ENCODE measurements at regions not wholly inside any gene's neighbourhood (a gene's known extent, or its start where the extent isn't known, plus 50 kb on each side); places are given as distances from the start of the nearest gene placed in this dataset.
"Not testable (repeated sequence)": the region's sequence is repeated elsewhere in the genome, so short reads cannot be mapped to it uniquely, and the experiment has no call there.

DNA sequence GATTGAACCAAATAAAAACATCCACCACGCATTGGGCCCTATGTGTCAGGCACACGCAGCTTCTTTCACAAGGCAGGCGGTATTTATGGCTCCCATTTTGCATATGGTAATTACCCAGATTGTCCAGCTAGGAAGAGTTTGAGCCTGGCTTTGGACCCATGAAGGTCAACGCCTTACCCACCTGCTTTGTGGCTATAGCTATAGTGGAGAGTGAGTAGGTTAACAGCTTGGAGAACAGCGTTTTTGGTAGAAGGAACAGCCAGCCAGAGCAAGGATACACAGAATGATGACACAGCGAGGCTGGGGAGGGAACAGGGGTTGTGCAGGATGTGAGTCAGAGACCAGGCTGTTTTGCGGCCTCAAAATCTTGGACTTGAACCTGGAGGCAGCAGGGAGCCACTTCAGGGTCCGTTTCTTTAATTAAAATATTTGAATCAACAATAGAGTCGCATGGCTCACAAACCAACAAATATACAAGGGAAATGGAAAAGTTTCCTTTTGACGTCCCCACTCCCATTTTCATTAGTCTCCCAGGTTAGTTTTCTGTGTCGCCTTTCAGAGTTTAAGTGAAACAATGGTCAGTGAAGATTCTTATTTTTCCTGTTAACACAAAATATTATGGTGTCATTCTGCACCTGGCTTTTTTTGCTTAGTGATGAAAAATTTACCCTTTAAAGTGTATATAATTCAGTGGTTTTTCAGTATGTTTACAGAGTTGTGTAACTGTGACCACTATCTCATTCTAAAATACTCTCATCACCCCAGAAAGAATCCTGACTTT lies 118.2 kb upstream of the STX18 start:
- Histone ChIP-seq H3K4me3 (ENCODE audit: low read depth, low read length) (no peak overlapping the region), H3K9ac (ENCODE audit: low read depth, low read length) (no peak overlapping the region)

GRCh38 chr4:4658052-4658451 lies 116.2 kb upstream of the STX18 start:
- no peaks in the 10 kb centered on the region for H3K36me3 ChIP-seq (ENCODE audit: control insufficient read depth, insufficient read depth, low read length)
- no peak overlapping the region for H3K9ac ChIP-seq (ENCODE audit: low read depth, low read length)
- H3K27me3 ChIP-seq (ENCODE audit: control insufficient read depth, insufficient read depth, low read length): no peaks in the 10 kb centered on the region
- no peaks in the 10 kb centered on the region for H3K9me3 ChIP-seq (ENCODE audit: control insufficient read depth, insufficient read depth, low read length)
- no peak overlapping the region for H3K4me3 ChIP-seq (ENCODE audit: low read depth, low read length)
- no peaks in the 10 kb centered on the region for H3K4me1 ChIP-seq (ENCODE audit: control insufficient read depth, insufficient read depth, low read length)

More for the DNA sequence above, 118.2 kb upstream of the STX18 start:
- no peaks in the 10 kb centered on the region for H3K4me1 ChIP-seq (ENCODE audit: control insufficient read depth, insufficient read depth, low read length)
- no peaks in the 10 kb centered on the region for H3K27me3 ChIP-seq (ENCODE audit: control insufficient read depth, insufficient read depth, low read length)
- H3K9me3 ChIP-seq (ENCODE audit: control insufficient read depth, insufficient read depth, low read length): no peaks in the 10 kb centered on the region
- no peaks in the 10 kb centered on the region for H3K36me3 ChIP-seq (ENCODE audit: control insufficient read depth, insufficient read depth, low read length)

DNA sequence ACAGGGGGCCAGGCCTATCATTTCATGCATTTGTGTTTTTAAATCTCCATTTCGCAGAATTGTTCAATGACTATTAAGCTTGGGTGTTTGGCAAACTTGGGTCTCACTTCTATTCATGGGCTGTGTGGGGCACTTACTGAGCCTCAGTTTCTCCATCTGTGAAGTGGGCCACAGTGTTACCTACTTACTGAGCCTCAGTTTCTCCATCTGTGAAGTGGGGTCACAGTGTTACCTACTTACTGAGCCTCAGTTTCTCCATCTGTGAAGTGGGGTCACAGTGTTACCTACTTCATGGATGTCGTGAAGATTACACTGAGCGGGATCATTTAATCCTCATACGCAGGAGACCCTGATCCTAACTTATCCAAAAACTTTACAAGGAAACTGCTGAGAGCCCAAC lies 115.1 kb upstream of the STX18 start:
- H3K4me3 ChIP-seq (ENCODE audit: low read depth, low read length): no peak overlapping the region
- H3K9me3 ChIP-seq (ENCODE audit: control insufficient read depth, insufficient read depth, low read length): no peaks in the 10 kb centered on the region
- no peaks in the 10 kb centered on the region for H3K4me1 ChIP-seq (ENCODE audit: control insufficient read depth, insufficient read depth, low read length)
- H3K9ac ChIP-seq (ENCODE audit: low read depth, low read length): no peak overlapping the region
- H3K27me3 ChIP-seq (ENCODE audit: control insufficient read depth, insufficient read depth, low read length): no peaks in the 10 kb centered on the region
- no peaks in the 10 kb centered on the region for H3K36me3 ChIP-seq (ENCODE audit: control insufficient read depth, insufficient read depth, low read length)

GRCh38 chr4:4655901-4656300 lies 114.1 kb upstream of the STX18 start:
- no peaks in the 10 kb centered on the region for H3K4me1 ChIP-seq (ENCODE audit: control insufficient read depth, insufficient read depth, low read length)
- H3K9ac ChIP-seq (ENCODE audit: low read depth, low read length): no peak overlapping the region
- H3K4me3 ChIP-seq (ENCODE audit: low read depth, low read length): no peak overlapping the region
- no peaks in the 10 kb centered on the region for H3K9me3 ChIP-seq (ENCODE audit: control insufficient read depth, insufficient read depth, low read length)
- no peaks in the 10 kb centered on the region for H3K27me3 ChIP-seq (ENCODE audit: control insufficient read depth, insufficient read depth, low read length)
- H3K36me3 ChIP-seq (ENCODE audit: control insufficient read depth, insufficient read depth, low read length): no peaks in the 10 kb centered on the region

- no peaks in the 10 kb centered on the region for H3K4me1 ChIP-seq (ENCODE audit: control insufficient read depth, insufficient read depth, low read length)
- no peak overlapping the region for H3K4me3 ChIP-seq (ENCODE audit: low read depth, low read length)
These were observed 113.2 kb upstream of the STX18 start for GRCh38 chr4:4655011-4655410.

GRCh38 chr4:4651811-4652755 lies 110.2 kb upstream of the STX18 start:
- H3K36me3 ChIP-seq (ENCODE audit: control insufficient read depth, insufficient read depth, low read length): no peaks in the 10 kb centered on the region
- H3K9me3 ChIP-seq (ENCODE audit: control insufficient read depth, insufficient read depth, low read length): no peaks in the 10 kb centered on the region
- no peaks in the 10 kb centered on the region for H3K27me3 ChIP-seq (ENCODE audit: control insufficient read depth, insufficient read depth, low read length)
- no peak overlapping the region for H3K4me3 ChIP-seq (ENCODE audit: low read depth, low read length)
- H3K4me1 ChIP-seq (ENCODE audit: control insufficient read depth, insufficient read depth, low read length): no peaks in the 10 kb centered on the region
- no peak overlapping the region for H3K9ac ChIP-seq (ENCODE audit: low read depth, low read length)

More at GRCh38 chr4:4655011-4655410, 113.2 kb upstream of the STX18 start:
- Histone ChIP-seq H3K9me3 (ENCODE audit: control insufficient read depth, insufficient read depth, low read length) (no peaks in the 10 kb centered on the region), H3K9ac (ENCODE audit: low read depth, low read length) (no peak overlapping the region), H3K36me3 (ENCODE audit: control insufficient read depth, insufficient read depth, low read length) (no peaks in the 10 kb centered on the region), H3K27me3 (ENCODE audit: control insufficient read depth, insufficient read depth, low read length) (no peaks in the 10 kb centered on the region)

DNA sequence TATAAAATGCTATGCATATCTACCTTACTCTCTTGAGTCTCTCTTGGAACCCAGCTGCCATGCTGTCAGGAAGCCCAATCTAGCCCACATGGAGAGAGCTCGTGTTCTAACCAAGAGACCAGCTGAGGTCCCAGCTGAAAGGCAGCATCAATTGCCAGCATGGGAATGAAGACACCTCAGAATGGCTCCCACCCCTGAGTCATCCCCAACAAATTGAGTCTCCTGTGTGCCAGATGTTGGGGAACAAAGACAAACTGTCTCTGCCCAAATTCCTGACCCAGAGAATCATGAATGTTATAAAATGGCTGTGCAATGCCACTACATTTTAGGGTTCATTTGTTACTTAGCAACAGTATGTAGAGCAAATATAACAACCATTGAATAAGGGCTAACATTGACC lies 105.2 kb upstream of the STX18 start:
- no peak overlapping the region for H3K4me3 ChIP-seq (ENCODE audit: low read depth, low read length)
- H3K4me1 ChIP-seq (ENCODE audit: control insufficient read depth, insufficient read depth, low read length): peaks cover 12% of the 10 kb centered on the region
- no peaks in the 10 kb centered on the region for H3K9me3 ChIP-seq (ENCODE audit: control insufficient read depth, insufficient read depth, low read length)
- no peaks in the 10 kb centered on the region for H3K27me3 ChIP-seq (ENCODE audit: control insufficient read depth, insufficient read depth, low read length)
- H3K9ac ChIP-seq (ENCODE audit: low read depth, low read length): no peak overlapping the region
- no peaks in the 10 kb centered on the region for H3K36me3 ChIP-seq (ENCODE audit: control insufficient read depth, insufficient read depth, low read length)

GRCh38 chr4:4645743-4646142 lies 103.9 kb upstream of the STX18 start:
- H3K4me1 ChIP-seq (ENCODE audit: control insufficient read depth, insufficient read depth, low read length): peaks cover 18% of the 10 kb centered on the region
- no peak overlapping the region for H3K9ac ChIP-seq (ENCODE audit: low read depth, low read length)
- H3K36me3 ChIP-seq (ENCODE audit: control insufficient read depth, insufficient read depth, low read length): no peaks in the 10 kb centered on the region
- H3K27me3 ChIP-seq (ENCODE audit: control insufficient read depth, insufficient read depth, low read length): no peaks in the 10 kb centered on the region
- H3K4me3 ChIP-seq (ENCODE audit: low read depth, low read length): no peak overlapping the region
- no peaks in the 10 kb centered on the region for H3K9me3 ChIP-seq (ENCODE audit: control insufficient read depth, insufficient read depth, low read length)

- H3K9ac ChIP-seq (ENCODE audit: low read depth, low read length); H3K36me3 ChIP-seq (ENCODE audit: control insufficient read depth, insufficient read depth, low read length); H3K4me3 ChIP-seq (ENCODE audit: low read depth, low read length); H3K27me3 ChIP-seq (ENCODE audit: control insufficient read depth, insufficient read depth, low read length); H3K9me3 ChIP-seq (ENCODE audit: control insufficient read depth, insufficient read depth, low read length): not testable (repeated sequence)
- peaks cover 18% of the 10 kb centered on the region for H3K4me1 ChIP-seq (ENCODE audit: control insufficient read depth, insufficient read depth, low read length)
These were observed 102.4 kb upstream of the STX18 start for GRCh38 chr4:4644277-4644676.

DNA sequence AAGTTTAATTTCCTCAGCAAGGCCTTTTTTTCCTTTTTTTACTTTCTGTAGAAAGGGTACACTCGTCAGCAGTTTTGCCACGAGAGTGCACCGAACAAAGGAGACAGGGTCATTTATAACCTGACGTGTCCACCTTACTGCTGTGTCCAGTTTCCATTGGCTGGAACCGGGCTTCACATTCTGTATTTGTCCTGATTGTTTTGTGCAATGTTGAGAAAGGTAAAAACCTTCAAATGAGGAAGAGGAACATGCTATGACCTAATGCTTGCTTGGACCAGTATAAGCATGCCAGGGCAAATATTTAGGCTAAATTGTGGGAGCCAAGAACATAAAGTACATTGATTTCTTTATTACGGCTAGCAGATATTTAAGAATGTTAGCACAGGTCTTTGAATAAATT lies 101.9 kb upstream of the STX18 start:
- peaks cover 18% of the 10 kb centered on the region for H3K4me1 ChIP-seq (ENCODE audit: control insufficient read depth, insufficient read depth, low read length)
- not testable (repeated sequence) for H3K27me3 ChIP-seq (ENCODE audit: control insufficient read depth, insufficient read depth, low read length); H3K4me3 ChIP-seq (ENCODE audit: low read depth, low read length); H3K9ac ChIP-seq (ENCODE audit: low read depth, low read length); H3K36me3 ChIP-seq (ENCODE audit: control insufficient read depth, insufficient read depth, low read length); H3K9me3 ChIP-seq (ENCODE audit: control insufficient read depth, insufficient read depth, low read length)

- Histone ChIP-seq H3K4me3 (ENCODE audit: low read depth, low read length) (no peak overlapping the region), H3K36me3 (ENCODE audit: control insufficient read depth, insufficient read depth, low read length) (no peaks in the 10 kb centered on the region), H3K27me3 (ENCODE audit: control insufficient read depth, insufficient read depth, low read length) (no peaks in the 10 kb centered on the region), H3K9ac (ENCODE audit: low read depth, low read length) (no peak overlapping the region), H3K4me1 (ENCODE audit: control insufficient read depth, insufficient read depth, low read length) (peaks cover 18% of the 10 kb centered on the region), H3K9me3 (ENCODE audit: control insufficient read depth, insufficient read depth, low read length) (no peaks in the 10 kb centered on the region)
These were observed 101.5 kb upstream of the STX18 start for GRCh38 chr4:4643306-4643705.
